ENCODE measurements at regions not wholly inside any gene's neighbourhood (a gene's known extent, or its start where the extent isn't known, plus 50 kb on each side); places are given as distances from the start of the nearest gene placed in this dataset.
"Not testable (repeated sequence)": the region's sequence is repeated elsewhere in the genome, so short reads cannot be mapped to it uniquely, and the experiment has no call there.

DNA sequence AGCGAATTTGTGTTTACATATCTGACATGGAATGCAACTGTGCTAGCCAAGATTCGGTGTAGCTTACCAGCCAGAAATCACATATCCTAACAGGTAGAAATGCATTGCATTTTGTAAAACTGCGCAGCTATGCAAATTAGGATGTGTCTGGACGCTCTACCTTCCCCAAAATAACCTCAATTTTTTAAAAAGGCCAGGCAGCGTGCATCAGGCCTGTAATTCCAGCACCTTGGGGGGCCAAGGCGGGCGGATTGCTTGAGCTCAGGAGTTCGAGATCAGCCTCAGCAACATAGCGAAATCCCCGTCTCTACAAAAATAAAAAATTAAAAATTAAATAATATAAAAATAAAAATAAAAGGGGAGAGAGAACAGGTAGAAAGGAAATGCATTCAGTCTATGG lies 305.0 kb downstream of the TYW1 start:
- DNase-seq: no peak

DNA sequence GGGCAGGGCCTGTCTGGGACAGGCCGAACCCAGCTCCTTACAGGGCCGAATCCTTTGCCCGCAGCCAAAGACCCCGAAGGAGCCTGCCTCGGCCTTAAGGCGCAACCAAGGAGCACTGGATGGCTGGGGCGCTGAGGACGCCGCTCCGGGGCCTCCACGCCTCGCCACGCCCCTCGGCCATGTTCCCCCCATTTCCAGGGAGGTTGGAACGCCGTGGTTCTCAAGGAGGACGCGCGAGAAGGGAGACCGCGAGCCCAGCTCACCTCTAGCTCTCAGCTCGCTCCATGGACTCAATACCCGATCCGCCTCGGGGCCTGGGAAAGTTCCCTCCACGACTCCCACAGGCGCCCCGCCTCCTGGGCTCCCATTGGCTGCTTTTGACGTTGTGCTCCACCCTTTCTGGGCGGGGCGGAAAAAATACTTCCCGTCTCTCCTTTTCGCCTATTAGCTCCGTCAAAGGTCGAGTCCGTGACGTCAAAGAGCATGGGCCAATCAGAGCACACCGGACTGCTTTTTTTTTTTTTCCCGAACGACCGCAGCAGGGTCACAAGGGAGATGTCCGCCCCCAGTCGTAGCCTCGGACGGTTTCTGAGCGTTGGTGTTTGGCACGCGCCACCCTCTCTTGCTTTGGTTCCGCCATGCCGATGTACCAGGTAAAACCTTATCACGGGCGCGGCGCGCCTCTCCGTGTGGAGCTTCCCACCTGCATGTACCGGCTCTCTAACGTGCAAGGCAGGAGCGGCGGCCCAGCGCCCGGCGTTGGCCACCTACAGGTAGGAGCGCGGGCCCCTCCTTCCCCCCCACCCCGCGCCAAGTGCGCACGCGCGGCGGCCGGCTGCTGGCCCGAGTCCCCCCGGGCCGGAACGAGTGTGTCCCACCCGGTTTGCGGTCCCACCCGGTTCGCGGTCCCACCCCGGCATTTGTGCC lies 305.7 kb downstream of the TYW1 start:
- peak; percentile 99 to 100 for DNase-seq

DNA sequence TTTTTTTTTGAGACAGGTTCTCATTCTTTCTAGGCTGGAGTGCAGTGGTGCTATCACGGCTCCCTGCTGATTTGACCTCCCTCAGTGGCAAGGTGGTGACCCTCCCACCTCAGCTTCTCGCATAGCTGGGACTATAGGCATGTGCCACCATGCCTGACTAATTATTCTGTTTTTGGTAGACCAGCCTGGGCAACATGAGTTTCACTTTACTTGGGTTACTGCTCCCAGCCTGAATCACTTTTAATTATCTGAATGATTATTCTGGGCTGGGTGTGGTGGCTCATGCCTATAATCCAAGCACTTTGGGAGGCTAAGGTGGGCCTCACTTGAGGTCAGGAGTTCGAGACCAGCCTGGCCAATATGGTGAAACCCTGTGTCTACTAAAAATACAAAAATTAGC lies 308.2 kb downstream of the TYW1 start:
- DNase-seq: not testable (repeated sequence)

DNA sequence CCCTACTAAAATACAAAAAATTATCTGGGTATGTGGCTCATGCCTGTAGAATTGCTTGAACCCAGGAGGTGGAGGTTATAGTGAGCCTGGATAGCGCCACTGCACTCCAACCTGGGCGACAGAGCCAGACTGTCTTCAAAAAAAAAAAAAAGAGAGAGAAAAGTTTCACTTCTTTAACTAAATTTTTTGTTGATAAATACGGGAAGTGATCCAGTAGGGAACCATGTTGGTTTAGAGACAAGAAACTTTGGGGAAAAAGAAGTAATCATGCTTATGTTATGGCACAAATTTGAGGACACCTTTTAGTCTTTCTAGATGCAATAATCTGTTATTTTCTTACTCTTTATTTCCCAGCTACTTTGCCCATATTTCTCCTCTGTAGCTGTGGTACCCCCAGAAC lies 309.7 kb downstream of the TYW1 start:
- DNase-seq: no peak

DNA sequence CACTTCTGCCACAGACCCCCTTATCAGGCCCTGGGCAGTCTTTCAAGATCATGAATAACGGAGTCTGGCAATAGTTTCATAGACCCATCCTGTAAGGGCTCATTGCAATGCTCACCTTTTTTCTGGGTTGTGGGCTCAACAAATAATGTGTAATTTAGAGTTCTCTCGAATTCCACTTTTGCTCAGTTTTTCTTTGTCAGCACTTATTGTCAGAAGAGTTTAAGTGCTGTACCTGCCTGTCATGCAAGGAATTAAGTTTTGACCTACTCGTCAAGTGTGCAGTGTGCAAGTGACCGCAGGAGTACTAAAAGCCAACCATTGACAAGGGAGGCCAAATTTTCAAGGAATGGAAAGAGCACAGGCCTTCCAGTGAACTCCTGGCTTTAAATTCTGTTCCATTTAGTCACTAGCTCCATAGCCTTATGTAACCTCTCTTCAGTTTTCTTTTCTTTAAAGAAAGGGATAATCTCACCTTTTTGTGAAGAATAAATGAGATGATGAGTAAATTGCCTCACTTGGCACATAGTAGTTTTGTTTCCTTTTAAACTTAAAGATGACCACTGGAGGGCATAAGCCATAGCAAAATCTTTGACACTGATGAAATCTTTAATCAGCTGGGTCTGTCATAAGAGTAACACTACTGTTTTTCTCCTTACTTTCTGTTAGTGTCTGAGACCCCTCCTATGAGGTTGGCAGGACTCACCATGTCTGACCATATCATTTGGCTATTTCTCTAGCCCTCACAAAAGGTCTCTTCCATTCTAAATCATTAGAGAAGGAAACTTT lies 313.3 kb downstream of the TYW1 start:
- DNase-seq: no peak

DNA sequence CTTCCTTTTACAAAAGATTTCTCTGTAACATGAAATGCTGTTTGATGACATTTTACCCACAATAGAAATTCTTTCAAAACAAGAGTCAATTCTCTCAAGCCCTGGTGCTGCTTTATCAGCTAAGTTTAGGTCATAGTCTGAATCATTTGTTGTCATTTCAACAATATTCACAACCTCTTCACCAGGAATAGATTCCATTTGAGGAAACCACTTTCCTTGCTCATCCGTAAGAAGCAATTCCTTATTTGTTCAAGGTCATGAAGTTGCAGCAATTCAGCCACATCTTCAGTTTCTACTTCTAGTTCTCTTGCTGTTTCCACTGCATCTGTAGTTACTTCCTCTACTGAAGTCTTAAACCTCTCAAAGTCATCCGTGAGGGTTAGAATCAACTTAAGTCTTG lies 315.3 kb downstream of the TYW1 start:
- DNase-seq: no peak

DNA sequence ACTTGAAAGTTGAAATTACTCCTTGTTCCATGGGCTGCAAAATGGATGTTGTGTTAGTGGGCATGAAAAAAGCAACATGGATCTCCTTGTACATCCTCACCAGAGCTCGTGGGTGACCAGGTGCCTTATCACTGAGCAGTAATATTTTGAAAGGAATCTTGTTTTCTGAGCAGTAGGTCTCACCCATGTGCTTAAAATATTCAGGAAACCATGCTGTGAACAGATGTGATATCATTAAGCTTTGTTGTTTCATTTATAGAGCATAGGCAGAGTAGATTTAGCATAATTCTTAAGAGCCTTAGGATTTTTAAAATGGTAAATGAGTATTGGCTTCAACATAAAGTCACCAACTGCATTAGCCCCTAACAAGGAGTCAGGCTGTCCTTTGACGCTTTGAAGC lies 316.6 kb downstream of the TYW1 start:
- DNase-seq: no peak

DNA sequence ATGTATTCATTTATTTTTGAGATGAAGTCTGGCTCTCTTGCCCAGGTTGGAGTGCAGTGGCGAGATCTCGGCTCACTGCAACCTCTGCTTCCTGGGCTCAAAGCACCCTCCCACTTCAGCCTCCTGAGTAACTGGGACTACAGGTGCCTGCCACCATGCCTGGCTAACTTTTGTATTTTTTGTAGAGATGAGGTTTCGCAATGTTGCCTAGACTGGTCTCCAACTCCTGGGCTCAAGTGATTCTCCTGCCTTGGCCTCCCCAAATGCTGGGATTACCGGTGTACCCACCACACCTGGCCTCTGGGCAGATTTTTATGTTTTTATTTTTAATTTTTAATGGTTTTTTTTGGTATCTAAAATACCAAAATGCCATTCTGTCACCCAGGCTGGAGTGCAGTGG lies 320.3 kb downstream of the TYW1 start:
- not testable (repeated sequence) for DNase-seq

DNA sequence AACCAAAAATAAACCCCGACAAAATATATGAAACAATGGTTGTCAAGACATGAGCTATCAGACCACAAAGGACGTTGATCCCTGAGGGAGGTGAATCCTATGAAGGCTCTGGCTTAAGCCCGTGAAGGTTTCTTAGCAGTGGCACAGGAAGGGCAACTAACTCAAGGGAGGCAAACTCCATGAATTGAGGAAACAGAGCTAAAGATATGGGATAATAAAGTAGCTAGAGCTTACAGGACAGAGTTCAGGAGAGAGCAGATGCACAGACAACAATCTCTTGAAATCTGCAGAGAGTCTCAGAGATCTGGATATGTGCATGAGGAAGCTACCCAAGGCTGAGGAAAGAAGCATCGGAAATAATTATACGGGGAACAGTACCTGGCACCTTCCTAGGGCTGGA lies 331.6 kb downstream of the TYW1 start:
- not testable (repeated sequence) for DNase-seq

DNA sequence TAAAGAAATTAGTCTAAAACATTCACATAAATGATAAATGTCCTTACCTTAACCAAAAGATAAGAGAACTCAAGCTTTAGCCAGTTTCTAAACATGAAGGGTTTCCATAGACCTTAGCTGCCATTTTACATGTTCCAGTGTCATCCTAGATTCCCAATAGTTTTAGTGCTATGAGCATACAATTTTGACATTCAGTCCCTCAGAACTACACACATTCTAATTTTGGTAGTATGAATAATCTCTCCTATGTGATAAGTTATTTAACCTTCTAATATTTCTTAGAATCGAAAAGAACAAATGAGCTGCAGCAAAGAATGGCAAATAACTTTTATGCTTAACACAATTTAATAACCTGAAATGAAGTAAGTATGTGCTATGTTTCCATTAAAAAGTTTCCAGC lies 338.5 kb downstream of the TYW1 start:
- not testable (repeated sequence) for DNase-seq

DNA sequence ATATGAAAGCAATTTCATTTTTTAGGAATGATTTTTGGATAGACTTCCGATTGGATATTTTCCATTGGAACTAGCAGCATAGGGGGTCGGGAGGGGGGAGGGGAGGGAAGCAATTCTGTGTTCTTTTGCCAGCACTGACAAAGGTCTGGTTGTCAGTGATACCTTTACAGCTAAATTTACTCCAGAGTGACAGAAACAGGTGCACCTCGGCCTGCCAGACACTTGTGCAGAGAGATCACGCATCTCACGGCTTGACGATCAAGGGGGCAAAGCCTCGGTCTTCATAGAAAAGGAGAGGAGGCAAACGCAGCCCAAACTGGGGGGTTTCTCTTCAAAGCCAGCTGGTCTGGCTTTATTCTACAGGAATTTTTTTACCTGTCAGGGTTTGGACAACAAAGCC lies 339.0 kb downstream of the TYW1 start:
- not testable (repeated sequence) for DNase-seq

DNA sequence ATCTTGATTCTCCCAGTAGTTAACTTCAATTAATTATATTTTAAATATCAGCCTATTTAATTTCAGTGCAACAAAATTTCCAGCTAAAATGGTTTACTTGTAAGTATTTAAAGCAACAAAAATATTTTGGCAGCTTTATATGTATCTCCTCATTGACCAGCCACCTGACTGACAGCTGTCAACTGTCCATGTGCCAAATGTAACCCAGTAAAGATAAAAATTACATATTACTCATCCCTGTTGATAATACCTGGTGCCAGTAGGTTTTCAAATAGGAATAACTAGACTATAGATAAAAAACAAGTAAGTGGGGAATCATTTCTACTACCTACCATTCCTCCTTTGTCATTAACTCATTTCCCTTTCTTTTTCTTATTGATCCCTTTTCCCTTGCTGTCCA lies 341.9 kb downstream of the TYW1 start:
- not testable (repeated sequence) for DNase-seq

DNA sequence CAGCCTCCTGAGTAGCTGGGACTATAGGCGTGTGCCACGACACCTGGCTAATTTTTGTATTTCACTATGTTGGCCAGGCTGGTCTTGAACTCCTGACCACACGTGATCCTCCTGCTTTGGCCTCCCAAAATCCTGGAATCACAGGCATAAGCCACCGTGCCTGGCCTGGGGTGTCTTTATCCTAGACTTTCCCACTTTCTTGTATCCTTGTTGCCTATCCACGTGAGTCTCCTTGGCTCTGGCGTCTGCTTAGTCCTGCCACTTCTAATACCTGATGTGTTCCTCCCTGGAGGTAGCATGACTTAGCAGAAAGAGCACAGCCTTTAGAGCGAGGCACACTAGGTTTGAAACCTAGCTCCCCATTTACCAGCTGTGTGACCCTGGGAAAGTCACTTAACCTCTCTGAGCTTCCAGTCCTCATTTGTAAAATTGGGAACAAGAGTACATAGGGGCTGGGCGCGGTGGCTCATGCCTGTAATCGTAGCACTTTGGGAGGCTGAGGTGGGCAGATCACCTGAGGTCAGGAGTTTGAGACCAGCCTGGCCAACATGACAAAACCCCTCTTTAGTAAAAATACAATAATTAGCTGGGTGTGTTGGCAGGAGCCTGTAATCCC lies 344.6 kb downstream of the TYW1 start:
- DNase-seq: no peak

DNA sequence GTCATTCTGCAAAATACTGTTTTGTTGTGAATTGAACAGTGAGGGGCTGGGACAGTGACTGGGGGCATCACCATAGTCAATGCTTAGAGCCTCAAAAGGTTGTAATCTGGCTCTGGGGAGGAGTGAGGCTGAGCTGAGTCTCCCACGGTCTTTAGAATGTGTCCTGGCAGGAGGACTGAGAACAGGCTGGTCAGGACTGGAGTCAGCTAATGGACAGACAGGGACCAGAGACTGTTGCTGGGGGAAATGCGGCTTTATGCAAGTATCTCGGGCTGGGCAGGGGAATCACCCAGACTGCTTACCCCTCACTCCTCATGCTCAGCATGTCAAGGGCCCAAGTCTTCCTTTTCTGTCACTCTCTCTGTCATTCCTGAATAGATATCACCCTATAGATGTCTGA lies 346.5 kb downstream of the TYW1 start:
- no peak for DNase-seq

DNA sequence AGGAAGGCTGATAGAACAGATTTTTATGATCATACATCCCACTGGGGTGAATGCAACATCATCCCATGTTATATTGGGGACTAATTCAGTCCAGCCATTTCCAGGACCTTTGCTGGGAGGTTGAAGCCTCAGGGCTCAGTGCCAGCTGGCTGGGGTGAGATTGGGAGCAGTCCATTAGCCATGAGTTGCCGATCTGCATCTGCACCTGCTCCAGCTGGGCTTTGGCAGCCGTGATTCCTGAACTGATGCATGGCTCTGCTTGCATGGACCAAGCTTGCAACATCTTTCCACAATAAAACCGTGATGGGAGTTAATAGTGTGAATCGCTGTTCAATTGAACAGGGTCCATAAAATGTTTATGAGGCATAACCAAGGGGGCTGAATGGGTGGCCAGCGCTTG lies 346.9 kb downstream of the TYW1 start:
- peak; percentile 73 to 92 for DNase-seq

DNA sequence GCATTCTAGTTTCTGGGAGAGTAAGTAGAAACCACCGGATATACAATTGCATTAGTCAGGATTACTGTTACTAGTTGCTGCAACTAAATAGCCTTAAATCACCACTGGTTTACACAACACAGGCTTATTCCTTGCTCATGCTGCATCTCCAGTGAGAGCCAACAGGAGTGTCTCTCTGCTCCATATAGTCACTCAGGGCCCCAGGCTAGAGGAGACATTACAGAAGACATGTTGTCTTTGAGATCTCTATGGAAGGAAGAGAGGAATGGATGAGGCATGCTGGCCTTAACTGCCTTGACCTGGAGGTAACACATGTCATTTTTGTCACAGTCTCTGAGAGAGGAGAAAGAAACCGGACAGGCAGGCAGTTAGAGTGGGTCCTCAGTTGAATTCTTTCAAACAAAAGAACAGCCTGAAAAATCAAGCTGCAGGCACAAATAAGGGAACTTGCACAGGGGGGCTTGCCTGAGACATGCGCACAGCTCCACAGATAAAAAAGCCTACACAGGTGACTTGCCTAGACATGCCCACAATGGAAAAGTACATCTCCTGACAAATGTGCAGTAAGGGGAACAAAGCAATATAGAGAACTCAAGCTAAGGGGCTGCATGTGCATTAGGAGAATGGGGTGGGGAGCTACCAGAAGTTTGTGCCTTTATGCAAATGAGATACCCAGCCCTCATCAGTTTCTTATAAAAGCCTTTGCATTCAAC lies 348.0 kb downstream of the TYW1 start:
- no peak for DNase-seq

DNA sequence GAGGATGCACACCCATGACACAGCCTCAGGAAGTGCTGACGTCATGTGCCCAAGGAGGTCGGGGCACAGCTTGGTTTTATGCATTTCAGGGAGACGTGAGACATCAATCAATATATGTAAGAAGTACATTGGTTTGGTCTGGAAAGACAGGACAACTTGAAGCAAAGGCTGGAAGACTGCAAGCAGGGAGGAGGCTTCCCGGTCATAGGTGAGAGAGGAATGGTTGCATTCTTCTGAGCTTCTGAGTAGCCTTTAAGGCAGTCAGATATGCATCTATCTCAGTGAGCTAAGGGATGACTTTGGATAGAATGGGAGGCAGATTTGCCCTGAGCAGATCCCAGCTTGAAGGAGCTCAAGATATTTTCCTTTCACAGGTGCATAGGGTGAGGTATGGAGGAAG lies 349.5 kb downstream of the TYW1 start:
- DNase-seq: no peak

DNA sequence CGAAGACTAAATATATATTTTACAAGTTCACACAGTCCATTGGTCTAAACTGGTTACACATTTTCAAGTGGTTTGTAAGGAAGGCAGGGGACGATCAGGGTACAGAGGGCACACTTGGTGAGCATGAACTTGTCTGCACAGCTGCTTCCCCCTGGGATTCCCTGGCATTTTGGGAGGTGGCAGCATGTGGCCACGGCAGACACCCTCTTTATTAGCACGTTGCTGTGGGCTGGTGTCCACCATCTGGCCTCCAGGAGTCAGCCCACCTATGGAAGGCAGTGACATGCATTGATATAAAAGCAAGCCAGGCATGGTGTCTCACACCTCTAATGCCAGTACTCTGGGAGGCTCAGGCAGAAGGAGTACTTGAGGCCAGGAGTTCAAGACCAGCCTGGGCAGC lies 350.2 kb downstream of the TYW1 start:
- no peak for DNase-seq

DNA sequence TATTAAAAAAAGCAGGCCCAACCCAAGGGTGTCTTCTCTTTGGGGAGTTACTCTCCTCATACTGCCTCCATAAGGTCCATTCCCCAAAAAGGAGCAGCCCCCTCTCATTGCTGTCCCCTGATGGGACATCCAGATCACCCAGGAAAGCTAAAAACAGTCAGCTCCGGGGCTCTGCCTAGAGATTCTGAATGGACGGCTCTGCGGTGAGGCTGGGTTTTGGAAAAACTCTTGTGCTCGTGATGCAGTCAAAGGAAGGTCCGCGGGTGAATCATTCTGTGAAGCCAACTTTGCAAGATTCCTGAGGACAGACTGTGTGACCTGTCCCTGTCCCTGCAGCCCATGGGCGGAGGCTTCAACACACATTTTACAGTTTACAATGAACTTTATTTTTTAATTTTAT lies 351.5 kb downstream of the TYW1 start:
- DNase-seq: no peak

DNA sequence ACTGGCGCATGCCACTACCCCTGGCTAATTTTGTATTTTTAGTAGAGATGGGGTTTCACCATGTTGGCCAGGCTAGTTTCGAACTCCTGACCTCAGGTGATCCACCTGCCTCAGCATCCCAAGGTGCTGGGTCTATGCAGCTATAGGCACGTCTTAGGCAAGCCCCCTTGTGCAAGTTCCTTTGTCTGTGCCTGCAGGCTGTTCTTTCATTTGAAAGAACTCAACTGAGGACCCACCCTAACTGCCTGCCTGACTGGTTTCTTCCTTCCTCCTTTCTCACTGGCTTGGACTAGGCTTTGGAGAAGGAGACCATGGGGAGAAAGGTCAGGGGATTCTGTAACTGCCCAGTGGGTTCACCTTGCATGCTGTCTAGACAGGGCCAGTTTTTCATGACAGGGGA lies 361.0 kb downstream of the TYW1 start:
- not testable (repeated sequence) for DNase-seq

DNA sequence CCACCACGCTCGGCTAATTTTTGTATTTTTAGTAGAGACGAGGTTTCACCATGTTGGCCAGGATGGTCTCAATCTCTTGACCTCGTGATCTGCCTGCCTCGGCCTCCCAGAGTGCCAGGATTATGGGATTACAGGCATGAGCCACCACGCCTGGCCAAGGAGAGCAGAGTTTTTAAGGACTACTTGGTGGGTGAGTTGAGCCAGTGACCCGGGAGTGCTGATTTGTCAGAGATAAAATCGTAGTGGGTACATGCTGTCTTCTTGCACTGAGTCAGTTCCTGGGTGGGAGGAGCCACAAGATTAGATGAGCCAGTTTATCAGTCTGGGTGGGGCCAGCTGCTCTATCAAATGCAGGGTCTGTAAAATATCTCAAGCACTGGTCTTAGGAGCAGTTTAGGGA lies 361.7 kb downstream of the TYW1 start:
- DNase-seq: not testable (repeated sequence)

DNA sequence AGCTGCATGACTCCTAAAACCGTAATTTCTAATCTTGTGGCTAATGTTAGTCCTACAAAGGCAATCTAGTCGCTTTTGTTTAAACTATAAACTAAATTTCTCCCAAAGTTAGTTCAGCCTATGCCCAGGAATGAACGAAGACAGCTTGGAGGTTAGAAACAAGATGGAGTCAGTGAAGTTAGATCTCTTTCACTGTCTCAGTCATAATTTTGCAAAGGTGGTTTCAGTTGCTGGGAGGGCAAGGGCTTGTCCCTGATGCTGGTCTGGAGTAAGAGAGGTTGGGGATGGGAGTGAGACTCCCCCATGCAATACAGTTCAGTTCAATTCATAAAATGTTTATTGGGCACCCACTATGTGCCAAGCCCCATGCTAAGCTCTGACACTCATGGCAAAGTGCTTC lies 362.1 kb downstream of the TYW1 start:
- DNase-seq: not testable (repeated sequence)

DNA sequence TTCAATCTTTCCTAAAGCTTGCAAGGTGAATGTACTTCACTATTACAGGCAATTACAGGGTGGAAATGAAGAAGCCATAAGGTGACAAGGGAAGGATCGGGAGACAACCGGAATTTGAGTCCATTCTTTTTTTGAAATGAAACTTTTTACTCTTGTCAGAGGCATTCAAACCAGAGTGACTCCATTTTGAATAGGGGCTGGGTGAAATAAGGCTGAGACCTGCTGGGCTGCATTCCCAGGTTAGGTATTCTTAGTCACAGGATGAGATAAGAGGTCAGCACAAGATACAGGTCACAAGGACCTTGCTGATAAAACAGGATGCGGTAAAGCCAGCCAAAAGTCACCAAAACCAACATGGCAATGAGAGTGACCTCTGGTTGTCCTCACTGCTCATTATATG lies 363.3 kb downstream of the TYW1 start:
- DNase-seq: no peak

All from SHP77 (cell line).